Stimulated activated CD8-positive, alpha-beta memory T cell treated with anti-CD3 and anti-CD28 coated beads, Interleukin-12 subunit alpha, Interleukin-12 subunit beta, amount 100 ng/mL, for 24 hours (primary cell): ENCODE measurements at regions not wholly inside any gene's neighbourhood (a gene's known extent, or its start where the extent isn't known, plus 50 kb on each side); places are given as distances from the start of the nearest gene placed in this dataset.
"Not testable (repeated sequence)": the region's sequence is repeated elsewhere in the genome, so short reads cannot be mapped to it uniquely, and the experiment has no call there.

Experiments used
- DNase-seq: peaks from one replicate; pipeline ENCODE4 v3.0.0-alpha.2; 2020; ENCODE audit errors: extremely low read depth

DNA sequence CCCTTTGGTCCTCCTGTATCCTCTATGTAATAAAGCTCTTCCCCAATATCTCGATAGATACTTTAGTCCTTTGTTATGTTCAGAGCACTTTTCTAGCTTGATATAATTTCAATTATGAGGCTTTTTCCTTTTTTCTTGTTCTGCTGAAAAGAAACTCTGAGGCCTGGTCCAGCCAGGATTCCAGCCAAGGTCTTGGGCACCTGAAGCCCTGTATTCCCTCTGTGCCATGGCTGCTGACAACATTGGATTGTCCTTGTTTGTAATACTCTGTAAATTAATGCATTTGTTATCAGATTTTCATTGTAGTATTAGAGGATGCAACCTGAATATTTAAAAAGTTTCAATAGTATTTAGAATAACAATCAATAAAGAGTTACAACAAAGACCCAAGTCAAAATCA lies 67.9 kb upstream of the ADAMTS5 start:
- no peak for DNase-seq

DNA sequence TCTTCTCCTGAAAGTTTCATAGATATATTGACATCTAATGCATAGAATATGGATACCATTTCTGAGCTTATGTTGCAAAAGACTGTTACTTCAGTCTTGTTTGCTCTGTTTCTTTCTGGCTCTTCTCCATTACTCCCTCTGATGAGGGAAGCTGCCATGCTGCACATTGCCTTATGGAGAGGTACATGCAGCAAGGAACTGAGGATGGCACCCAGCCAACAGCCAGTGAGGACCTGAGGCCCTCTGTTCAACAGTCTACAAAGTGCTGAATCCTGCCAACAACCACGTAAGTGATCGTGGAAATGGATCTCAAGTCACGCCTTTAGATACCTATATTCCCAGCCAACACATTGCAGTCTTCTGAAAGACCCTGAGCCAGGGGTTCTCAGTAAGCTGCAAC lies 66.6 kb upstream of the ADAMTS5 start:
- DNase-seq: no peak

DNA sequence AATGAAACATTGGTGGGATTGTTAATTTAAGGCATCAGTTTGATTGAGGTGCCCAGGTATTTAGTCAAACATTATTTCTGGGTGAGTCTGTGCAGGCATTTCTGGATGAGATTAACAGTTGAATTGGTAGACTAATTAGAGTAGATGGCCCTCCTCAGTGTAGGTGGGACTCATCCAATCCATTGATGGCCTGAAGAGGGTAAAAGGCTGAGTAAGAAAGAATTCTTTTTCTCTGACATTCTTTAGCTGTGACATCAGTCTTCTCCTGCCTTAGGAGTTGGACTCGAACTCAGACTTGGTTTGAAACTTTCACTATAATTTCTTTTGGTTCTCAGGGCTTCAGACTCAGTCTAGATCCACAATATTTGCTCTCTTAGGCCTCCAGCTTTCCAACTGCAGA lies 59.6 kb upstream of the ADAMTS5 start:
- no peak for DNase-seq

DNA sequence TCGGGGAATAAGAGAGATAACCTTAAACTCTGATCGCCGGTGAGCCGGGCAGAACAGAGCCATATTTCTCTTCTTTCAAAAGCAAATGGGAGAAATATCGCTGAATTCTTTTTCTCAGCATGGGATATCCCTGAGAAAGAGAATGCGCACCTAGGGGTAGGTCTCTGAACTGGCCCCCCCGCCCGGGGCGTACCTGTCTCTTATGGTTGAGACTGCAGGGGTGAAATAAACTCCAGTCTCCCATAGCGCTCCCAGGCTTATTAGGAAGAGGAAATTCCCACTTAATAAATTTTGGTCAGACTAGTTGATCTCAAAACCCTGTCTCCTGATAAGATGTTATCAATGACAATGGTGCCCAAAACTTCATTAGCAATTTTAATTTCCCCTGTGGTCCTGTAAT lies 58.8 kb upstream of the ADAMTS5 start:
- DNase-seq: not testable (repeated sequence)

DNA sequence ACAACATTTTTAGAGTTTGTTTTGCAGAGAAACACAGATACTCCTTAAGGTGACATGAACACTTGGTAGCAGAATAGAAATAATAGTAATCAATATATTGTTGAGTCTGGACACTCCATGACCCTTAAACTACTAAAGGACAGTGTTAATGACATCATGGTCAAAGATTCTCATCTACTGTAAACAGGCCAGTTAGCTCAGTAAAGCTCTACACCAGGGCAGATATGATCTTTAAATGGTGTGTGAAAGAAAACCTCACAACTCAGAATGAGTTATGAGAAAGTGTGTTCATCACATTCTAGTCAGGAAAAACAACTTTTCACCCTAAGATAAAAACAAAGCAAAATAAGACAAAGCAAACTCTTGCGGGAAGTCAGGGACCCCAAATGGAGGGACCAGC lies 58.1 kb upstream of the ADAMTS5 start:
- no peak for DNase-seq

DNA sequence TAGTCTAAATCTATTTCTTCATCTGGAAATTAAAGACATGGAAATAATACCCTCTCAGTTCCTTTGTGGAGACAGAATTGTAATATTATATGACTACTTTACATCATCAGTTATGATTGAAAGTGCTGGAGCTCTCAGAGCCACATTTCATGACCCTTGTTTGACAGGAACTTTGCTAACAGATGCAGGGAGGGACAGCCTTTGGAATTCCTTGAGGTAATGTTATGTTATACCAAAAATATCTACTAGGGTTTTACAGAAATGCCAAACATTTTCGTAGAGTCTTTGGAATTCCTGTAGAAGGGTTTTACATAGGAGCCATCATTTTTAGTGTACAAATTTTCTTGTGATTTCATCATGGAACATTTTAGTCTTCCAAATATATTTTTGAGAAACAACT lies 57.4 kb upstream of the ADAMTS5 start:
- DNase-seq: no peak

DNA sequence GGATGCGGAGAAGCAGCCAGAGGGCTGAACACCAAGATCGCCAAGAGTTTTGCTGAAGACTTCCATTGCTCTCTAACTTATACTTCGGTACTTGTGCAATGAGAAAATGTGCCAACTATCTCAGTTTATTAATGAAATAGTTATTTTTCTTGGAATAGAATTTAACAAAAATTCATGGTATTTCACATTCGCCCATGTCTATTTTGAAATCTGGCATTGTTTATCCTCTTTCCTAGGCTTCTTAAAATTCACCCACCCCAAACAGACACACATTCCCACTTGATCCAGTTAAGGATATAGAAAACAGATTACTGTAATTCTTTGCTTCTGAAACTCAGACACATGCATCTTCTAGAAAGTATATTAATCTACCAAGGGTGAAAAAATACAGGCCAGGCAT lies 56.3 kb upstream of the ADAMTS5 start:
- no peak for DNase-seq

DNA sequence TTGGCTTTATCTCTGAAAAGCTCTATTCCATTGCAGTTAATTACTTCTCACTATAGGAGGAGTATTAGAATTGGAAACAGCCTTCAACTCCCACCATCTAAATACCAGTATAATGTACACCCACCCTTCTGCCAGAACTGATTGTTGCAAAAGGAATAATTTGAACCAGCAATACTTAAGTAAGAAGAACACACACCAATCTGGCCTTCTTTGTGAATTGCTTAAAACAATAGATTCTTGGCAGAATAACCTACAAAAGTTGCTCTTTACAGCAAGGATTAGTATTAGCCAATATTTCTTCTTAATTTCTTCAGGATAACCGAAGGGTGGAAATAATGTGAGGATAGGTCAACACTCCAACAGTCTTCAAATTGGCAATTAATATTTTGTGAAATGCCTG lies 54.9 kb upstream of the ADAMTS5 start:
- no peak for DNase-seq

DNA sequence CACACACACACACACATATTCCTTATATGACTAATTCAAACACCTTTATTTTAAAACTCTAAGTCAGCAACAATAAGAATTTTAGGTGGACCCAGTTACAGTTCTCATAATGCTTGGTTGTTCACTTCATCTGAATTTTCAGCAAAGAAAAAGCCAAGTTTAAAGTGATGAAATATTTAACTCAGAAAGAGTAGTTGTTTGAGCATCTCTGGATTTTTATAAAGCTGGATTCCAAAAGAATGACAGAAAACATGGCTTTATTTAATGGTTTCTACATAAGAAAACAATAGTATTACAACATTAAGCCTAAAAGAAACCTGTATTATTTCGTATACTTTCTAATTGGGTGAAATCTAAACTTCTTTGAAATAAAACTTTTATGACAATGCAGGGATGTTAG lies 54.2 kb upstream of the ADAMTS5 start:
- no peak for DNase-seq

DNA sequence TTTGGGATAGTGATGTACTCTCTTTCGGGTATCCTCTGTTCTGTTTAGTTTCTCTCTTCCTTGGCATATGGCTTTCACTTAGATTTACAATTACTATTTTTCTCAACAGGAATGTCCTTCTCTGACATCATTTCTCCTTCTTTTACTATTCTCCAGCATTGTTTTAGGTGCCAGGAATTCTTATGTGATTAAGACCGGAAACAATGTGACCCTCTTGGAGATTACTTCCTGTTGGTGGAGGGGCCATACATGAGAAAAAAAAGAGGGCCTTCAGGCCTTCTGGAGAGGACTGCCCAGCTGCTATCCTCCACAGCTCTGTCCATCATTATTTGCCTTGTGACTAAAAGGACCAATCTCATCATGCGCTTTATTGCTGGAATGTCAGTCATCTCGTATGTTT lies 50.4 kb upstream of the ADAMTS5 start:
- no peak for DNase-seq
